Skeletal muscle tissue (tissue), 3 donors: ENCODE measurements at regions not wholly inside any gene's neighbourhood (a gene's known extent, or its start where the extent isn't known, plus 50 kb on each side); places are given as distances from the start of the nearest gene placed in this dataset.

Experiments
- H3K27ac ChIP-seq: one replicate; pipeline ENCODE4 v1.7.0; 2013; ENCODE audit warnings: mild to moderate bottlenecking, low read depth, low read length, inconsistent platforms
- H3K27me3 ChIP-seq, 3 donors: one replicate each; pipeline ENCODE4 v1.7.0; 2013; ENCODE audit warnings: low read length in 3 of 3; ENCODE audit not compliant: control insufficient read depth in 3 of 3, insufficient read depth in 3 of 3
- H3K36me3 ChIP-seq, 3 donors: one replicate each; pipeline ENCODE4 v1.7.0; 2013; ENCODE audit warnings: low read length in 3 of 3; ENCODE audit not compliant: control insufficient read depth in 3 of 3, insufficient read depth in 3 of 3
- H3K4me1 ChIP-seq, 3 donors: one replicate each; pipeline ENCODE4 v1.7.0; 2013; ENCODE audit warnings: low read length in 3 of 3, mild to moderate bottlenecking in 3 of 3; ENCODE audit not compliant: control insufficient read depth in 3 of 3, insufficient read depth in 3 of 3
- H3K4me3 ChIP-seq, 3 donors: one replicate each; pipeline ENCODE4 v1.7.0; 2013; ENCODE audit warnings: low read length in 3 of 3
- H3K9ac ChIP-seq, 3 donors: one replicate each; pipeline ENCODE4 v1.7.0; 2013; ENCODE audit warnings: low read length in 3 of 3, mild to moderate bottlenecking in 3 of 3, moderate library complexity in 2 of 3, low read depth in 1 of 3
- H3K9me3 ChIP-seq, 3 donors: one replicate each; pipeline ENCODE4 v1.7.0; 2013; ENCODE audit warnings: low read length in 3 of 3; ENCODE audit not compliant: control insufficient read depth in 3 of 3
- donor health status: Osteomylitis.

GRCh38 chr11:21807350-21807749, 385.5 kb upstream of the ANO5 start:
- no peaks in the 10 kb centered on the region for H3K27me3 ChIP-seq
- no peak overlapping the region for H3K9ac ChIP-seq
- H3K4me3 ChIP-seq = no peak overlapping the region
- H3K9me3 ChIP-seq = peaks cover 0 to 4% (median 0%) of the 10 kb centered on the region in 3 donors
- H3K36me3 ChIP-seq = no peaks in the 10 kb centered on the region
- H3K27ac ChIP-seq = no peak overlapping the region
- no peaks in the 10 kb centered on the region for H3K4me1 ChIP-seq

- Histone ChIP-seq H3K4me3 (no peak overlapping the region), H3K4me1 (no peaks in the 10 kb centered on the region), H3K36me3 (no peaks in the 10 kb centered on the region), H3K27me3 (no peaks in the 10 kb centered on the region), H3K9ac (no peak overlapping the region), H3K27ac (no peak overlapping the region), H3K9me3 (no peaks in the 10 kb centered on the region)
These were observed 382.2 kb upstream of the ANO5 start for GRCh38 chr11:21810650-21811049.

GRCh38 chr11:21811572-21811971, 381.3 kb upstream of the ANO5 start:
- Histone ChIP-seq H3K27ac (no peak overlapping the region), H3K27me3 (no peaks in the 10 kb centered on the region), H3K4me1 (no peaks in the 10 kb centered on the region), H3K9me3 (no peaks in the 10 kb centered on the region), H3K9ac (no peak overlapping the region), H3K4me3 (no peak overlapping the region), H3K36me3 (no peaks in the 10 kb centered on the region)

- no peaks in the 10 kb centered on the region for H3K36me3 ChIP-seq
These were observed 378.7 kb upstream of the ANO5 start for GRCh38 chr11:21814169-21814568.

GRCh38 chr11:21817696-21818095, 375.2 kb upstream of the ANO5 start:
- Histone ChIP-seq H3K9ac (no peak overlapping the region), H3K9me3 (no peaks in the 10 kb centered on the region), H3K27ac (no peak overlapping the region), H3K27me3 (no peaks in the 10 kb centered on the region), H3K36me3 (no peaks in the 10 kb centered on the region), H3K4me3 (no peak overlapping the region), H3K4me1 (no peaks in the 10 kb centered on the region)

More at GRCh38 chr11:21814169-21814568, 378.7 kb upstream of the ANO5 start:
- Histone ChIP-seq H3K9me3 (no peaks in the 10 kb centered on the region), H3K27ac (no peak overlapping the region), H3K4me3 (no peak overlapping the region), H3K4me1 (no peaks in the 10 kb centered on the region), H3K9ac (no peak overlapping the region), H3K27me3 (no peaks in the 10 kb centered on the region)

- Histone ChIP-seq H3K9ac (no peak overlapping the region), H3K27ac (no peak overlapping the region), H3K4me1 (no peaks in the 10 kb centered on the region), H3K4me3 (no peak overlapping the region), H3K9me3 (no peaks in the 10 kb centered on the region), H3K27me3 (no peaks in the 10 kb centered on the region), H3K36me3 (no peaks in the 10 kb centered on the region)
These were observed 372.7 kb upstream of the ANO5 start for GRCh38 chr11:21820176-21820575.

GRCh38 chr11:21825127-21825526, 367.8 kb upstream of the ANO5 start:
- no peaks in the 10 kb centered on the region for H3K36me3 ChIP-seq
- no peaks in the 10 kb centered on the region for H3K27me3 ChIP-seq
- no peak overlapping the region for H3K4me3 ChIP-seq
- no peak overlapping the region for H3K27ac ChIP-seq
- H3K4me1 ChIP-seq = no peaks in the 10 kb centered on the region
- no peak overlapping the region for H3K9ac ChIP-seq
- H3K9me3 ChIP-seq = no peaks in the 10 kb centered on the region

- H3K9ac ChIP-seq = no peak overlapping the region
- no peak overlapping the region for H3K27ac ChIP-seq
- no peaks in the 10 kb centered on the region for H3K27me3 ChIP-seq
- no peaks in the 10 kb centered on the region for H3K36me3 ChIP-seq
- no peaks in the 10 kb centered on the region for H3K9me3 ChIP-seq
- H3K4me1 ChIP-seq = no peaks in the 10 kb centered on the region
- H3K4me3 ChIP-seq = no peak overlapping the region
These were observed 354.5 kb upstream of the ANO5 start for GRCh38 chr11:21838427-21838826.

- Histone ChIP-seq H3K4me1 (no peaks in the 10 kb centered on the region), H3K9me3 (no peaks in the 10 kb centered on the region), H3K4me3 (no peak overlapping the region), H3K27me3 (no peaks in the 10 kb centered on the region), H3K36me3 (no peaks in the 10 kb centered on the region), H3K9ac (no peak overlapping the region), H3K27ac (no peak overlapping the region)
These were observed 353.1 kb upstream of the ANO5 start for GRCh38 chr11:21839796-21840195.

- Histone ChIP-seq H3K27me3 (no peaks in the 10 kb centered on the region), H3K4me3 (no peak overlapping the region), H3K9me3 (no peaks in the 10 kb centered on the region), H3K27ac (no peak overlapping the region), H3K36me3 (no peaks in the 10 kb centered on the region), H3K9ac (no peak overlapping the region), H3K4me1 (no peaks in the 10 kb centered on the region)
These were observed 331.6 kb upstream of the ANO5 start for GRCh38 chr11:21861314-21861713.

- Histone ChIP-seq H3K9ac (no peak overlapping the region), H3K9me3 (no peaks in the 10 kb centered on the region), H3K4me1 (no peaks in the 10 kb centered on the region), H3K27ac (no peak overlapping the region), H3K27me3 (no peaks in the 10 kb centered on the region), H3K4me3 (no peak overlapping the region), H3K36me3 (no peaks in the 10 kb centered on the region)
These were observed 327.3 kb upstream of the ANO5 start for GRCh38 chr11:21865541-21865940.
